AG09319 (cell line): ENCODE measurements at regions not wholly inside any gene's neighbourhood (a gene's known extent, or its start where the extent isn't known, plus 50 kb on each side); places are given as distances from the start of the nearest gene placed in this dataset.

ENCODE experiments used
- DNase-seq: peaks from one replicate; pipeline ENCODE4 v3.0.0-alpha.2; 2010; ENCODE audit warnings: low read depth; ENCODE audit errors: extremely low read depth
- CTCF ChIP-seq: IDR thresholded peaks from 2 replicates; pipeline ENCODE4 v1.5.1; 2011; ENCODE audit warnings: low read depth, mild to moderate bottlenecking, inconsistent platforms, low read length, moderate library complexity

- TF ChIP-seq CTCF = no peak
- DNase-seq = no peak
Observed at GRCh38 chr18:7341581-7342337, 110.9 kb downstream of the LRRC30 start.

- no peak for TF ChIP-seq CTCF
- no peak for DNase-seq
Observed at GRCh38 chr18:7349181-7349837, 118.4 kb downstream of the LRRC30 start.

- no peak for TF ChIP-seq CTCF
- DNase-seq = no peak
Observed at GRCh38 chr18:7358989-7359726, 128.3 kb downstream of the LRRC30 start.

- no peak for DNase-seq
- TF ChIP-seq CTCF = no peak
Observed at GRCh38 chr18:7360606-7361170, 129.8 kb downstream of the LRRC30 start.

- DNase-seq = no peak
- TF ChIP-seq CTCF = no peak
Observed at GRCh38 chr18:7363338-7363737, 132.4 kb downstream of the LRRC30 start.

- no peak for DNase-seq
- TF ChIP-seq CTCF = no peak
Observed at GRCh38 chr18:7366597-7366996, 135.7 kb downstream of the LRRC30 start.
